SH-SY5Y (cell line): ENCODE measurements at regions not wholly inside any gene's neighbourhood (a gene's known extent, or its start where the extent isn't known, plus 50 kb on each side); places are given as distances from the start of the nearest gene placed in this dataset.

ENCODE experiments used
- GATA2 ChIP-seq: IDR thresholded peaks from 2 replicates; pipeline ENCODE4 v1.6.1; 2011; ENCODE audit warnings: mild to moderate bottlenecking, low read depth, low read length
- GATA3 ChIP-seq: IDR thresholded peaks from 2 replicates; pipeline ENCODE4 v1.6.1; 2011; ENCODE audit warnings: low read depth, mild to moderate bottlenecking, low read length, moderate library complexity

DNA sequence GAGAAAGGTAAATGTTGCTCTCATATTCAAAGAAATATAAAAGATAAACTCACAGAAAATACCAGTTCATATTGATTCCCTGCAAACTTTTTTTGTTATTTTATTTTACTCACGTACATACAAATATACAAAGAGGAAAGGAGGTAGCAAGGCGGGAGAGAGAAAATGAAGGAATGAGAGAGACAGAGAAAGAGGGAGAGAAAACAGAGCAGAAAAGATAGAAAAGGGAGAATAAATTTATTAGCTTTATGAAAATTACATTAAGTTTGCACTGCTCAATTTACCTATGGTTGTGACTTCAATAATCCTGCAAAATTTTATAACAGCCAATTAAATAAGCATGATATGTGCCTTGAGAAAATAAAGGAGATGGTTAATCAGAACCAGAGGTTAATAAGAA is 274.7 kb upstream of the CITED2 start:
- TF ChIP-seq GATA2 (no peak), GATA3 (no peak)
